Activated naive CD8-positive, alpha-beta T cell treated with anti-CD3 and anti-CD28 coated beads, Interleukin-2, amount 50 U/mL, for 16 hours (primary cell): ENCODE measurements at regions not wholly inside any gene's neighbourhood (a gene's known extent, or its start where the extent isn't known, plus 50 kb on each side); places are given as distances from the start of the nearest gene placed in this dataset.
"Not testable (repeated sequence)": the region's sequence is repeated elsewhere in the genome, so short reads cannot be mapped to it uniquely, and the experiment has no call there.

ENCODE experiments used
- DNase-seq: peaks from one replicate; pipeline ENCODE4 v3.0.0-alpha.2; 2020; ENCODE audit warnings: low read depth, low spot score

GRCh38 chr4:24368801-24369200 is 215.6 kb downstream of the DHX15 start:
- no peak for DNase-seq

GRCh38 chr4:24364852-24365251 is 219.5 kb downstream of the DHX15 start:
- DNase-seq, result no peak

- no peak for DNase-seq
These were observed 220.1 kb downstream of the DHX15 start for GRCh38 chr4:24364249-24364648.

- no peak for DNase-seq
These were observed 220.6 kb downstream of the DHX15 start for GRCh38 chr4:24363751-24364150.

GRCh38 chr4:24352112-24352511 is 232.2 kb downstream of the DHX15 start:
- DNase-seq, result no peak

GRCh38 chr4:24349168-24349996 is 235.0 kb downstream of the DHX15 start:
- DNase-seq, result not testable (repeated sequence)

GRCh38 chr4:24339260-24339659 is 245.1 kb downstream of the DHX15 start:
- no peak for DNase-seq

- DNase-seq, result no peak
These were observed 246.7 kb downstream of the DHX15 start for GRCh38 chr4:24337451-24338190.

- DNase-seq, result no peak
These were observed 248.7 kb downstream of the DHX15 start for GRCh38 chr4:24335616-24336015.

- no peak for DNase-seq
These were observed 249.4 kb downstream of the DHX15 start for GRCh38 chr4:24334906-24335305.

- DNase-seq, result no peak
These were observed 253.8 kb downstream of the DHX15 start for GRCh38 chr4:24330573-24330972.

GRCh38 chr4:24330172-24330571 is 254.2 kb downstream of the DHX15 start:
- no peak for DNase-seq

GRCh38 chr4:24328711-24329110 is 255.6 kb downstream of the DHX15 start:
- DNase-seq, result no peak

GRCh38 chr4:24328310-24328709 is 256.0 kb downstream of the DHX15 start:
- DNase-seq, result no peak

GRCh38 chr4:24322995-24323394 is 261.4 kb downstream of the DHX15 start:
- DNase-seq, result no peak

- DNase-seq, result no peak
These were observed 261.8 kb downstream of the DHX15 start for GRCh38 chr4:24322511-24322910.

GRCh38 chr4:24321616-24322015 is 262.7 kb downstream of the DHX15 start:
- DNase-seq, result no peak

GRCh38 chr4:24321131-24321530 is 263.2 kb downstream of the DHX15 start:
- DNase-seq, result no peak

- DNase-seq, result no peak
These were observed 265.0 kb downstream of the DHX15 start for GRCh38 chr4:24319387-24319786.

GRCh38 chr4:24315056-24315455 is 269.3 kb downstream of the DHX15 start:
- DNase-seq, result no peak

GRCh38 chr4:24312261-24312913 is 272.0 kb downstream of the DHX15 start:
- no peak for DNase-seq

- no peak for DNase-seq
These were observed 280.4 kb downstream of the DHX15 start for GRCh38 chr4:24303926-24304325.
